ENCODE measurements at regions not wholly inside any gene's neighbourhood (a gene's known extent, or its start where the extent isn't known, plus 50 kb on each side); places are given as distances from the start of the nearest gene placed in this dataset.

- Mint-ChIP-seq H3K36me3 (ENCODE audit: low read depth) (no peaks in the 10 kb centered on the region), H3K4me1 (peaks cover 22% of the 10 kb centered on the region), H3K4me3 (no peak overlapping the region), H3K9me3 (peaks cover 16% of the 10 kb centered on the region), H3K27me3 (ENCODE audit: low read depth, poor library complexity) (peaks cover 10% of the 10 kb centered on the region), H3K27ac (no peak overlapping the region)
- TF ChIP-seq CTCF (IDR thresholded peaks at IDR 0.05) = no peak
- DNase-seq = no peak
These were observed 211.9 kb upstream of the PMEPA1 start for GRCh38 chr20:57921676-57922075.

DNA sequence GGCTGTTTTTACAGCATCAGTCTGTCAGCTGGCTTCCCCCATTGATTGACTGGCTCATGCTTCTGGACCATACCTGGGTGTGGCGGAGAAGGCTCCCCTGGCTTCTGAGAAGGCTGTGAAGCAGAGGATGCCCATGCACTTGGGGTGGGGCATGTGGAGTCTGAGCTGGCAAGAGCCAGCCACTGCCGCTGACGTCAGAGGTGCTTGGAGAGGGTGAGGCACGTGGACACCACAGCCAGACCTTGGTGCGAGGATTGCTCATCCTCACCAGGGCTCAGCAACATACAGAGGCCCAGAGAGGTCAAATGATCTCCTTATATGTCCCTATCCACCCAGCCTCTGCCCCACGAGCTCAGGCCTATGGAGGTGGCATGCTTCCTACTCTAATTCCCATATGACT lies 211.2 kb upstream of the PMEPA1 start:
- peaks cover 8% of the 10 kb centered on the region for H3K27me3 Mint-ChIP-seq (ENCODE audit: low read depth, poor library complexity)
- H3K4me1 Mint-ChIP-seq = peaks cover 22% of the 10 kb centered on the region
- H3K36me3 Mint-ChIP-seq (ENCODE audit: low read depth) = no peaks in the 10 kb centered on the region
- no peak overlapping the region for H3K27ac Mint-ChIP-seq
- H3K4me3 Mint-ChIP-seq = no peak overlapping the region
- no peak for TF ChIP-seq CTCF (IDR thresholded peaks at IDR 0.05)
- H3K9me3 Mint-ChIP-seq = peaks cover 9% of the 10 kb centered on the region
- DNase-seq = no peak

- no peak for DNase-seq
- peaks cover 4% of the 10 kb centered on the region for H3K27me3 Mint-ChIP-seq (ENCODE audit: low read depth, poor library complexity)
- H3K36me3 Mint-ChIP-seq (ENCODE audit: low read depth) = no peaks in the 10 kb centered on the region
- no peak overlapping the region for H3K27ac Mint-ChIP-seq
- TF ChIP-seq CTCF (IDR thresholded peaks at IDR 0.05) = no peak
- H3K4me1 Mint-ChIP-seq = peaks cover 22% of the 10 kb centered on the region
- no peak overlapping the region for H3K4me3 Mint-ChIP-seq
- no peaks in the 10 kb centered on the region for H3K9me3 Mint-ChIP-seq
These were observed 209.2 kb upstream of the PMEPA1 start for GRCh38 chr20:57919049-57919448.

DNA sequence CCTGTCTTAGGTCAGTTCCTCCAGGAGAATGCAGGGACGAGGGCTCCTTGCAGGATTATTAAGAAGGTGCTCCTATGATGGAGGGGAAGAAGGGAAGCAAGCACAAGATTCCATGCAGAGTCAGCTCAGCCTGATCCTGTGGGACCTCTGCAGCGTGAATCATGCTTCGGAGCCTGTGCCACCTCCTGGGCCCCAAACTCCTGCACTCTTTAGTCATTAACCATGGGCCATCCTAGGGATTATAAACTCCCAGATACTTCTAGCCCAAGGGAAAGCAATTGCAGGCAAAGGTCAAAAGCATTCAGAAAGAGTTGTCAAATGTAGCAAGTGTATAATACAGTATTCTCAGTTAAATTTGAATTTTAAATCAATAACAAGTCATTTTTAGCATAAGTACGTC lies 208.7 kb upstream of the PMEPA1 start:
- no peak overlapping the region for H3K27ac Mint-ChIP-seq
- TF ChIP-seq CTCF (IDR thresholded peaks at IDR 0.05) = no peak
- H3K4me1 Mint-ChIP-seq = peaks cover 22% of the 10 kb centered on the region
- DNase-seq = no peak
- H3K4me3 Mint-ChIP-seq = no peak overlapping the region
- no peaks in the 10 kb centered on the region for H3K9me3 Mint-ChIP-seq
- H3K27me3 Mint-ChIP-seq (ENCODE audit: low read depth, poor library complexity) = peaks cover 6% of the 10 kb centered on the region
- no peaks in the 10 kb centered on the region for H3K36me3 Mint-ChIP-seq (ENCODE audit: low read depth)

GRCh38 chr20:57914205-57914604 lies 204.4 kb upstream of the PMEPA1 start:
- H3K27ac Mint-ChIP-seq = no peak overlapping the region
- H3K36me3 Mint-ChIP-seq (ENCODE audit: low read depth) = no peaks in the 10 kb centered on the region
- TF ChIP-seq CTCF (IDR thresholded peaks at IDR 0.05) = no peak
- H3K9me3 Mint-ChIP-seq = no peaks in the 10 kb centered on the region
- peaks cover 20% of the 10 kb centered on the region for H3K4me1 Mint-ChIP-seq
- H3K4me3 Mint-ChIP-seq = no peak overlapping the region
- peaks cover 12% of the 10 kb centered on the region for H3K27me3 Mint-ChIP-seq (ENCODE audit: low read depth, poor library complexity)
- no peak for DNase-seq

DNA sequence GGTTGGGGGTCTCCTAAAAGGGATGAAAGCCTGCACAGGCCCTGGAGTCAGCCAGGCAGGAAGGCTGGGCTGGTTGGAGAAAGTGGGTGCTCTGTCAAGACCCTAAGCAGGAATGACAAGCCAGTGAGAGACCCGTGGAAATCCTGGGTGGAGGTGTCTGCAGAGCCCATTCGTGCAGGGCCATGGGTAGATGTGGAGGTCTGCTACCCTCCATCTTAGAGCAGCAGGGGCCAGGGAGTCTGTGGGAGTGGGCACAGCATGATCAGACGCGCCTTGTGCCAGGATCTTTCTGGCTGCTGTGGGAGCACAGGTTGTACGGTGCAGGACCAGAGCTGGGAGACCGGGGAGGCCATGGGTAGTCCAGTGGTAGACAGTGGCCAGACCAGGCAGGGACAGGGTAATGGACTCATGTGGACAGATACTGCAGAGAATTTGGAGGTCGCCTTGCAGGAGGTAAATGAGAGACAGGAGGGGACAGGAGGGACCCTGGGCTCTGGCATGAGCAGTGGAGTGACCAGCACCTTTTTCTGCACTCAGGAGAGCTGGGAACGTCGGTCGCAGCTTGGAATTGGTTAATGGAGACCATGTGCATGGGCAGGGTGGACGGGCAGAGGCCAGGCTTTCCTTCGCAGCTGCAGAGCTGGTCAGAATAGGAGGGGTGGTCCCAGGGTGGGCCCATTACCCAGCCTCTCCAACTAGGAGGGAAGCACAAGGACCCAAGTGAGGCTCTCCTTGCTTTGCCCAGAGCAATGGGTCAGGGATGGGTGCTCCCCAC lies 203.5 kb upstream of the PMEPA1 start:
- no peak for DNase-seq
- H3K27me3 Mint-ChIP-seq (ENCODE audit: low read depth, poor library complexity) = peaks cover 9% of the 10 kb centered on the region
- no peak overlapping the region for H3K4me3 Mint-ChIP-seq
- peaks cover 25% of the 10 kb centered on the region for H3K4me1 Mint-ChIP-seq
- H3K36me3 Mint-ChIP-seq (ENCODE audit: low read depth) = no peaks in the 10 kb centered on the region
- TF ChIP-seq CTCF (IDR thresholded peaks at IDR 0.05) = no peak
- no peak overlapping the region for H3K27ac Mint-ChIP-seq
- no peaks in the 10 kb centered on the region for H3K9me3 Mint-ChIP-seq
